NT2/D1 (cell line): ENCODE measurements at regions not wholly inside any gene's neighbourhood (a gene's known extent, or its start where the extent isn't known, plus 50 kb on each side); places are given as distances from the start of the nearest gene placed in this dataset.

Source experiments
- DNase-seq: peaks from one replicate; pipeline ENCODE4 v3.0.0-alpha.2; 2011; ENCODE audit warnings: low read depth, low spot score
- H3K27me3 ChIP-seq: 2 replicates; pipeline ENCODE4 v1.6.0; 2011; ENCODE audit warnings: mild to moderate bottlenecking; ENCODE audit not compliant: insufficient read length, insufficient read depth
- H3K36me3 ChIP-seq: 2 replicates; pipeline ENCODE4 v1.6.1; 2011; ENCODE audit warnings: mild to moderate bottlenecking, low read length, mixed read lengths; ENCODE audit not compliant: insufficient read depth, insufficient read length
- H3K4me1 ChIP-seq: 2 replicates; pipeline ENCODE4 v1.5.1; 2011; ENCODE audit not compliant: insufficient read depth, insufficient read length
- H3K4me3 ChIP-seq: 2 replicates; pipeline ENCODE4 v1.5.1; 2011; ENCODE audit warnings: low read depth; ENCODE audit not compliant: insufficient read length
- H3K9ac ChIP-seq: 2 replicates; pipeline ENCODE4 v1.6.0; 2011; ENCODE audit warnings: low read depth; ENCODE audit not compliant: insufficient read length
- H3K9me3 ChIP-seq: 2 replicates; pipeline ENCODE4 v1.5.1; 2011; ENCODE audit warnings: mild to moderate bottlenecking, low read length; ENCODE audit not compliant: insufficient read depth
- SUZ12 ChIP-seq: IDR thresholded peaks from 2 replicates; pipeline ENCODE4 v1.6.1; 2011; ENCODE audit not compliant: insufficient read length, insufficient read depth; ENCODE audit errors: extremely low read depth
- YY1 ChIP-seq: IDR thresholded peaks from 2 replicates; pipeline ENCODE4 v1.6.1; 2011; ENCODE audit not compliant: insufficient read length, insufficient read depth
- ZNF274 ChIP-seq: IDR thresholded peaks from 2 replicates; pipeline ENCODE4 v1.6.1; 2011; ENCODE audit warnings: mild to moderate bottlenecking, low read depth, low read length

DNA sequence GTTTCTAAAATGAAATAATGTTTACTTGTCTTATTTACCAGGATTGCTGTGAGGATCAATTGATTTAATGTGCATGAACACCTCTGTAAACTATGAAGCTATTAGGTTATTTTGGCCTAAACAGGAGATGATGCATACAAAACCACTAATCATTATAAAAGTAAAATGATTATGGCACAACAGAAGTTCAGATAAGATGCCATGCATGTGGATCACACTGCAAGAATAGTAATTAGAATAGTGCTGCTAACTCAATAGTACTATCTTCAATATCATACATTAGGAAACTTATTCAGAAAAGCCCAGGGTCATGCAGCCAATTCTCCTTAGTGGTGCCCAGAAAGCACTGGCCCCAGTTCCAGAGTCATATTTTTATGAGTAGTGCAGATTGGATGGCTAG, 66.9 kb downstream of the TMEM100 start:
- H3K9me3 ChIP-seq, result no peaks in the 10 kb centered on the region
- H3K36me3 ChIP-seq, result no peaks in the 10 kb centered on the region
- DNase-seq, result no peak
- no peak for TF ChIP-seq SUZ12
- TF ChIP-seq ZNF274, result no peak
- no peak for TF ChIP-seq YY1
- H3K9ac ChIP-seq, result no peak overlapping the region
- no peak overlapping the region for H3K4me3 ChIP-seq
- no peaks in the 10 kb centered on the region for H3K4me1 ChIP-seq
- no peaks in the 10 kb centered on the region for H3K27me3 ChIP-seq

DNA sequence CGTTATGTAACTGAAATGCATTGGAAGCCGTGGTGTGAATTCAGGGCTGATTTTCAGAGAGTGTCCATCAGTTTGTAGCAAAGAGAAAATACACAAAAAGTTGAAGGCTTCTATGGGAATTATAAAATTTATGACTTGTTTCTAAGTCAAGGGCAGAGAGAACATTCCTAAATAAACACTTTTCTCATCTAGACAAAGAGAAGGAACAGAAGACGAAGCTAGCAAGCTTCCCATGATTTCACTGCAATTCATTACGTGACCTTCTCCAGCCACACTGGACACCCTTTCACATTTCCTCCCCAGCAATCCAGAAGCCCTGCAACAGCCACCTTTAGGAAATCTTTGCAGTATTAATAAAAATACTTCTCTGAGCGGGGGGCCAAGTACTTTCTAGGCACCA, 67.8 kb downstream of the TMEM100 start:
- Histone ChIP-seq H3K4me1 (no peaks in the 10 kb centered on the region), H3K9me3 (no peaks in the 10 kb centered on the region), H3K4me3 (no peak overlapping the region), H3K9ac (no peak overlapping the region), H3K27me3 (no peaks in the 10 kb centered on the region), H3K36me3 (no peaks in the 10 kb centered on the region)
- no peak for TF ChIP-seq YY1
- no peak for TF ChIP-seq ZNF274
- no peak for TF ChIP-seq SUZ12
- DNase-seq, result no peak

DNA sequence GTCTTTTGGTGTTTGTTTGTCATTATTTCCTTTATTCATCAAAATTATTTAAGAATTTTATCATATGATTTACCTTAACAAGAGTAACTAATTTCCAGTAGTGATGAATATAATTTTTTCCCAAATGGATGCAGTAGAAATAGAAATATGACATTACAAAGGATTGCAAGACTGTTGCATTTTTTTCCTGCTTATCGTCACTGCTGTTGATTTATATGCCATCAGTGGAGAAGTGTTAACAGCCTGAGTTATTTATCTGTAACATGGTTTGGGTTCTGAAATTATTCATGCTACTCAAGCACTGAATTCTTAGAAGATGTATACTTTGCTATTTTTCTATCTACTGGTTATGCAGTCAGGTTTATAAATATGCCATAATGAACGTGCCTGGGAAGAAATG, 68.6 kb downstream of the TMEM100 start:
- no peaks in the 10 kb centered on the region for H3K4me1 ChIP-seq
- no peak overlapping the region for H3K4me3 ChIP-seq
- H3K36me3 ChIP-seq, result no peaks in the 10 kb centered on the region
- TF ChIP-seq ZNF274, result no peak
- no peaks in the 10 kb centered on the region for H3K27me3 ChIP-seq
- no peak overlapping the region for H3K9ac ChIP-seq
- no peaks in the 10 kb centered on the region for H3K9me3 ChIP-seq
- no peak for DNase-seq

DNA sequence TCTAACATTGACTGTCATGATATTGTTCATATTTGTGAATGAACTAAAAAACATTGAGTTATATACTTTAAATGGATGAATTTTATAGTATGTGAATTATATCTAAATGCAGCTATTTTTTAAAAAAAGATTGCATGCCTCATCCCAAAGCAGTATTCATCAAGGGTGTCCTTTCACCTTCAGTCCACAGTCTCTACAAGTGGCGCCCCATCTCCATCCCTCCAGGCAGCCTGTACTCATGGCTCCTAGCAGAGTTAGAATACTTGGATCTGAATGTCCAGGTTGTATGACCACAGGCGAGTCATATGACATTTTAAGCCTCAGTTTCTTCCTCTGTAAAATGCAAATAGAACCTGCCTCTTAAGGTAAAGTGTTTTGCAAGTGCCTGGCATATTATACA, 69.8 kb downstream of the TMEM100 start:
- H3K27me3 ChIP-seq, result no peaks in the 10 kb centered on the region
- no peaks in the 10 kb centered on the region for H3K4me1 ChIP-seq
- TF ChIP-seq ZNF274, result no peak
- no peak for TF ChIP-seq YY1
- no peak for TF ChIP-seq SUZ12
- H3K36me3 ChIP-seq, result no peaks in the 10 kb centered on the region
- no peak for DNase-seq
- no peak overlapping the region for H3K4me3 ChIP-seq
- H3K9me3 ChIP-seq, result no peaks in the 10 kb centered on the region
- H3K9ac ChIP-seq, result no peak overlapping the region

GRCh38 chr17:55652114-55652823, 70.4 kb downstream of the TMEM100 start:
- no peak for DNase-seq
- Histone ChIP-seq H3K4me1 (no peaks in the 10 kb centered on the region), H3K36me3 (no peaks in the 10 kb centered on the region), H3K4me3 (no peak overlapping the region), H3K9ac (no peak overlapping the region), H3K9me3 (no peaks in the 10 kb centered on the region), H3K27me3 (no peaks in the 10 kb centered on the region)
- TF ChIP-seq YY1 (no peak), SUZ12 (no peak), ZNF274 (no peak)

DNA sequence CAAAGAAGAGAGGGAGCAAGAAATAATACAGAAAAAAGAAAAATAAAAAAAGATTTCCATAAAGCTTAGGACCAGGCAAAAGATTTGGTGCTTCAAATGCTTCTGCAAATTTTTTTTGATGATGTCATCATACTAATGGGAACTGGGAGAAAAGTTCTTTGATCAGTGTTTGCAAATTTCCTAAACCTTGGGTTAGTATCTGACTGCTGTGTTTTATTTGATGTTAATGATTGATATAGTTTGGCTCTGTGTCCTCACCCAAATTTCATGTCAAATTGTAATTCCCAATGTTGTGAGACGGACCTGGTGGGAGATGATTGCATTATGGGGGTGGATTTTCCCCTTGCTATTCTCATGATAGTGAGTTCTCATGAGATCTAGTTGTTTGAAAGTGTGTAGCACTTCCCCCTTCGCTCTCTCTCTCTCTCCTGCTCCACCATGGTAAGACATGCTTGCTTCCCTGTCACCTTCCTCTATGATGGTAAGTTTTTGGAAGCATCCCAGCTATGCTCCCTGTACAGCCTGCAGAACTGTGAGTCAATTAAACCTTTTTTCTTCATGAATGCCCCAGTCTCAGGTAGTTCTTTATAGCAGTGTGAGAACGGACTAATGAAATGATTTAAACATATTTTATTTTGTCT, 72.6 kb downstream of the TMEM100 start:
- Histone ChIP-seq H3K4me3 (no peak overlapping the region), H3K27me3 (no peaks in the 10 kb centered on the region), H3K4me1 (no peaks in the 10 kb centered on the region), H3K9ac (no peak overlapping the region), H3K9me3 (no peaks in the 10 kb centered on the region), H3K36me3 (no peaks in the 10 kb centered on the region)
- TF ChIP-seq SUZ12 (no peak), ZNF274 (no peak), YY1 (no peak)
- no peak for DNase-seq

GRCh38 chr17:55648086-55648485, 74.6 kb downstream of the TMEM100 start:
- H3K27me3 ChIP-seq, result peaks cover 5% of the 10 kb centered on the region
- no peak for DNase-seq
- H3K9ac ChIP-seq, result no peak overlapping the region
- H3K4me1 ChIP-seq, result no peaks in the 10 kb centered on the region
- TF ChIP-seq YY1, result no peak
- TF ChIP-seq SUZ12, result no peak
- no peak for TF ChIP-seq ZNF274
- H3K4me3 ChIP-seq, result no peak overlapping the region
- peaks cover 6% of the 10 kb centered on the region; the same call in 1 of the 2 replicates for H3K9me3 ChIP-seq
- H3K36me3 ChIP-seq, result no peaks in the 10 kb centered on the region
